Testis (tissue), 2 donors: ENCODE measurements at regions not wholly inside any gene's neighbourhood (a gene's known extent, or its start where the extent isn't known, plus 50 kb on each side); places are given as distances from the start of the nearest gene placed in this dataset.
A peak's percentile ranks its signal among the peaks of the same experiment; 100 is the strongest.

ENCODE experiments used
- DNase-seq: peaks from one replicate; pipeline ENCODE4 v3.0.0-alpha.2; 2019
- H3K27ac ChIP-seq, 2 donors: fragments of 200-600 bp; sonication (generic); one replicate each; pipeline ENCODE4 v1.5.1; 2019
- H3K27me3 ChIP-seq: fragments of 200-600 bp; sonication (generic); one replicate; pipeline ENCODE4 v1.5.1; 2019
- H3K36me3 ChIP-seq: fragments of 200-600 bp; sonication (generic); one replicate; pipeline ENCODE4 v1.5.1; 2017; ENCODE audit warnings: low read depth; ENCODE audit errors: missing control alignments
- H3K4me1 ChIP-seq: fragments of 200-600 bp; sonication (generic); one replicate; pipeline ENCODE4 v1.5.1; 2019
- H3K4me3 ChIP-seq, 2 donors: fragments of 200-600 bp; sonication (generic); one replicate each; pipeline ENCODE4 v1.5.1; 2017 to 2019
- H3K9me3 ChIP-seq: fragments of 200-600 bp; sonication (generic); one replicate; pipeline ENCODE4 v1.5.1; 2017
- CTCF ChIP-seq, 3 experiments: fragments of 450-650 bp in 2 of 3; fragments of 200-600 bp in 1 of 3; sonication (generic) in 1 of 3; IDR thresholded peaks; one replicate each; pipeline ENCODE4 v1.5.1; 2016 to 2019; ENCODE audit warnings: antibody characterized with exemption in 3 of 3, mild to moderate bottlenecking in 2 of 3, moderate library complexity in 1 of 3
- POLR2A ChIP-seq: fragments of 450-650 bp; IDR thresholded peaks from one replicate; pipeline ENCODE4 v1.6.1; 2017; ENCODE audit warnings: antibody characterized with exemption, mild to moderate bottlenecking, moderate library complexity
- WGBS, 2 donors: methylation state at CpG; one replicate each; pipeline ENCODE4 v1.1.5; 2018; 5-methylcytosine and 5-hydroxymethylcytosine counted together
- intact Hi-C: fragments of 100-400 bp; cut with DNase I; formaldehyde crosslinking; loops from one replicate; pipeline ENCODE4 v1.15.1; 2023; ENCODE audit warnings: low total_unique reads

- WGBS, 2 donors, result 76 to 89% methylated on average over 3 of the region's 3 CpGs
- H3K4me1 ChIP-seq, result no peaks in the 10 kb centered on the region
- no peaks in the 10 kb centered on the region for H3K36me3 ChIP-seq
- DNase-seq, result no peak
- no peaks in the 10 kb centered on the region for H3K9me3 ChIP-seq
- no peak overlapping the region for H3K4me3 ChIP-seq
- H3K27ac ChIP-seq, result no peak overlapping the region
- no peaks in the 10 kb centered on the region for H3K27me3 ChIP-seq
- TF ChIP-seq POLR2A (no peak), CTCF (IDR thresholded peaks at IDR 0.05) (no peak)
- intact Hi-C loops, result no loop called here
Measured at GRCh38 chr6:11951868-11952267, 60.2 kb upstream of the HIVEP1 start.

GRCh38 chr6:11950109-11950508 lies 62.0 kb upstream of the HIVEP1 start:
- intact Hi-C loops, result no loop called here
- Histone ChIP-seq H3K27ac (no peak overlapping the region), H3K4me1 (no peaks in the 10 kb centered on the region), H3K27me3 (no peaks in the 10 kb centered on the region), H3K36me3 (no peaks in the 10 kb centered on the region), H3K4me3 (no peak overlapping the region), H3K9me3 (no peaks in the 10 kb centered on the region)
- TF ChIP-seq POLR2A, result no peak
- TF ChIP-seq CTCF (IDR thresholded peaks at IDR 0.05), result no peak
- no peak for DNase-seq
- 85 to 94% methylated on average over 2 of the region's 2 CpGs for WGBS, 2 donors

GRCh38 chr6:11947575-11947974 lies 64.5 kb upstream of the HIVEP1 start:
- TF ChIP-seq CTCF (IDR thresholded peaks at IDR 0.05) (no peak), POLR2A (no peak)
- no peak overlapping the region for H3K4me3 ChIP-seq
- no peak overlapping the region for H3K27ac ChIP-seq
- no peaks in the 10 kb centered on the region for H3K4me1 ChIP-seq
- 43 to 93% methylated on average over 2 of the region's 2 CpGs for WGBS, 2 donors
- intact Hi-C loops, result no loop called here
- H3K36me3 ChIP-seq, result no peaks in the 10 kb centered on the region
- DNase-seq, result no peak
- no peaks in the 10 kb centered on the region for H3K9me3 ChIP-seq
- no peaks in the 10 kb centered on the region for H3K27me3 ChIP-seq

- Histone ChIP-seq H3K27me3 (no peaks in the 10 kb centered on the region), H3K9me3 (no peaks in the 10 kb centered on the region), H3K36me3 (no peaks in the 10 kb centered on the region), H3K4me1 (no peaks in the 10 kb centered on the region), H3K4me3 (no peak overlapping the region), H3K27ac (no peak overlapping the region)
- WGBS, 2 donors, result 90 to 95% methylated on average over 2 of the region's 2 CpGs
- DNase-seq, result no peak
- TF ChIP-seq POLR2A, result no peak
- TF ChIP-seq CTCF (IDR thresholded peaks at IDR 0.05), result peak in 1 of 3 experiments; percentile 16
- intact Hi-C loops, result no loop called here
Measured at GRCh38 chr6:11947063-11947462, 65.0 kb upstream of the HIVEP1 start.

GRCh38 chr6:11944111-11944510 lies 68.0 kb upstream of the HIVEP1 start:
- no peak for TF ChIP-seq CTCF (IDR thresholded peaks at IDR 0.05)
- TF ChIP-seq POLR2A, result no peak
- no peak overlapping the region for H3K27ac ChIP-seq
- 50 to 61% methylated on average over 1 of the region's 1 CpG for WGBS, 2 donors
- H3K27me3 ChIP-seq, result no peaks in the 10 kb centered on the region
- H3K36me3 ChIP-seq, result no peaks in the 10 kb centered on the region
- no peak overlapping the region for H3K4me3 ChIP-seq
- intact Hi-C loops, result no loop called here
- H3K9me3 ChIP-seq, result no peaks in the 10 kb centered on the region
- DNase-seq, result no peak
- H3K4me1 ChIP-seq, result no peaks in the 10 kb centered on the region
